Suppressor macrophage treated with lipopolysaccharide for 4 hours (primary cell): ENCODE measurements at regions not wholly inside any gene's neighbourhood (a gene's known extent, or its start where the extent isn't known, plus 50 kb on each side); places are given as distances from the start of the nearest gene placed in this dataset.
"Not testable (repeated sequence)": the region's sequence is repeated elsewhere in the genome, so short reads cannot be mapped to it uniquely, and the experiment has no call there.

Experiments used
- DNase-seq: peaks from one replicate; pipeline ENCODE4 v3.0.0-alpha.2; 2020

GRCh38 chr14:52122163-52122562 is 53.3 kb upstream of the NID2 start:
- not testable (repeated sequence) for DNase-seq

DNA sequence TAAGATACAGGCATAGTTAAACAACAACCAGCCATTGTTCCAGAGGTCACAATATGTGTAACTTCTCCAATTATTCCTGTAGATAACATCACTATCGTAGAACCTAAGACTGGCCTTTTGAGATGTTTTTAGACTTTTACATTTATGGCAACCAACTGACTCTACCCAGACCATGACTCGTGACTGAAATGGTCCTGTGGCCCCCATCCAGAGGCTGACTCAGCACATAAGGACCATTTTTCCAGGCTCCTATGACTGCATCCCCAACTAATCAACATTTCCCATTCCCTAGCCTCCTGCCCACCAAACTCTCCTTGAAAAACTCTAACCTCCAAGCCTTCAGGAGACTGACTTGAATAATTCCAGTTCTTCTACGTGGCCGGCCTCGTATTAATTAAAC is 52.6 kb upstream of the NID2 start:
- no peak for DNase-seq

DNA sequence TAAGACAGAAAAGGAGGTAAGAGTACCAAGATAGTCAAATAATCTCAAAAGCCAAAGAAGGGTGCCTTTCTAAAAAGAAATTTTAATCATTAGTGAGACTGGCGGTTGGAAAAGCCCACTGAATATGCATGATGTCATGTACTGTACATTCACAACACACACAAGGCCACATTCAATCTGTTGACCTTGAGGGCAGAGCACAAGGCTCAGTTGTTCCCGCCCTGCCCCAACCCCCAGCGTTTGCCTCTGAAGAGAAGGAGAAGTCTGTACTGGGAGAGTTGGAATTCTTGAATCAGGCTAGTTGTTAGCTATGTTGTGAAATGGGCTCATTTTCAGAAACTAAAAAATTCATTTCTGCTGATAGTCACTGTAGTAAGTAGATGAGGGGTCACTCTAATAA is 50.2 kb upstream of the NID2 start:
- DNase-seq, result no peak
